IPS DF 19.7 (cell line): ENCODE measurements at regions not wholly inside any gene's neighbourhood (a gene's known extent, or its start where the extent isn't known, plus 50 kb on each side); places are given as distances from the start of the nearest gene placed in this dataset.

Experiments
- DNase-seq: peaks from one replicate; pipeline ENCODE4 v3.0.0-alpha.2; 2013; ENCODE audit warnings: low read depth, low spot score

GRCh38 chr13:26942184-26942583, 181.6 kb upstream of the GPR12 start:
- no peak for DNase-seq

GRCh38 chr13:26941345-26942174, 181.0 kb upstream of the GPR12 start:
- no peak for DNase-seq

- no peak for DNase-seq
Observed at GRCh38 chr13:26934096-26934495, 173.5 kb upstream of the GPR12 start.

GRCh38 chr13:26932465-26932864, 171.9 kb upstream of the GPR12 start:
- DNase-seq = no peak

GRCh38 chr13:26929971-26930730, 169.6 kb upstream of the GPR12 start:
- peak; percentile 54 for DNase-seq

- DNase-seq = no peak
Observed at GRCh38 chr13:26927511-26927910, 166.9 kb upstream of the GPR12 start.

- DNase-seq = no peak
Observed at GRCh38 chr13:26926371-26926770, 165.8 kb upstream of the GPR12 start.

- no peak for DNase-seq
Observed at GRCh38 chr13:26923824-26924605, 163.4 kb upstream of the GPR12 start.

- no peak for DNase-seq
Observed at GRCh38 chr13:26921918-26922317, 161.3 kb upstream of the GPR12 start.

- no peak for DNase-seq
Observed at GRCh38 chr13:26920614-26921355, 160.2 kb upstream of the GPR12 start.

- no peak for DNase-seq
Observed at GRCh38 chr13:26919732-26920131, 159.1 kb upstream of the GPR12 start.

GRCh38 chr13:26919311-26919710, 158.7 kb upstream of the GPR12 start:
- no peak for DNase-seq

- DNase-seq = no peak
Observed at GRCh38 chr13:26914624-26915023, 154.0 kb upstream of the GPR12 start.

- no peak for DNase-seq
Observed at GRCh38 chr13:26914148-26914547, 153.6 kb upstream of the GPR12 start.

- DNase-seq = no peak
Observed at GRCh38 chr13:26910754-26911465, 150.3 kb upstream of the GPR12 start.

- no peak for DNase-seq
Observed at GRCh38 chr13:26909477-26909876, 148.9 kb upstream of the GPR12 start.

- DNase-seq = no peak
Observed at GRCh38 chr13:26908126-26908525, 147.5 kb upstream of the GPR12 start.

- no peak for DNase-seq
Observed at GRCh38 chr13:26899202-26899601, 138.6 kb upstream of the GPR12 start.

- DNase-seq = no peak
Observed at GRCh38 chr13:26897706-26898550, 137.3 kb upstream of the GPR12 start.
